ENCODE measurements at regions not wholly inside any gene's neighbourhood (a gene's known extent, or its start where the extent isn't known, plus 50 kb on each side); places are given as distances from the start of the nearest gene placed in this dataset.

GRCh38 chr3:118713502-118714207 is 321.0 kb downstream of the IGSF11 start (continued):
- TF ChIP-seq REST (IDR thresholded peaks at IDR 0.05; ENCODE audit: low read depth, low read length): no peak
- TF ChIP-seq, protein P1, sequence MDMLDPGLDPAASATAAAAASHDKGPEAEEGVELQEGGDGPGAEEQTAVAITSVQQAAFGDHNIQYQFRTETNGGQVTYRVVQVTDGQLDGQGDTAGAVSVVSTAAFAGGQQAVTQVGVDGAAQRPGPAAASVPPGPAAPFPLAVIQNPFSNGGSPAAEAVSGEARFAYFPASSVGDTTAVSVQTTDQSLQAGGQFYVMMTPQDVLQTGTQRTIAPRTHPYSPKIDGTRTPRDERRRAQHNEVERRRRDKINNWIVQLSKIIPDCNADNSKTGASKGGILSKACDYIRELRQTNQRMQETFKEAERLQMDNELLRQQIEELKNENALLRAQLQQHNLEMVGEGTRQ (IDR thresholded peaks at IDR 0.05; ENCODE audit: borderline replicate concordance, low read depth, low read length): no peak
- no peak for TF ChIP-seq IRF3 (IDR thresholded peaks at IDR 0.05; ENCODE audit: low read depth, low read length)

DNA sequence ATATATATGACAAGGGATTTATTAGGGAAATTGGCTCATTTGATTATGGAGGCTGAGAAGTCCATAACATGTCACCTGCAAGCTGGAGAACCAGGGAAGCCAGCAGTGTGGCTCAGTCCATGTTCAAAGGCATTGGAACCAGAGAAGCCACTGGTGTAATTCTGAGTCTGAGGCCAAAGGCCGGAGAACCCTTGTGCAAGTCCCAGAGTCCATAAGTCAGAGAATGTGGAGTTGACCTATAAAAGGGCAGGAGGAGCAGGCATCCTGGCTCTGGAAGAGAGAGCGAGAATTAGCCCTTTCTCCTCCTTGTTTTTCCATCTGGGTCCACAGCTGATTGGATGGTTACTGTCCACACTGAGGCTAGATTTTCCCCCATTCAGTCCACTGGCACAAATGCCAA is 319.8 kb downstream of the IGSF11 start:
- no peaks in the 10 kb centered on the region for H4K20me1 ChIP-seq (ENCODE audit: insufficient read depth)
- H3K9ac ChIP-seq: no peak overlapping the region
- CTCF ChIA-PET: no interaction called here
- no peaks in the 10 kb centered on the region for H3K27me3 ChIP-seq (ENCODE audit: insufficient read depth)
- no peak for TF ChIP-seq ZBTB33 (IDR thresholded peaks at IDR 0.05; ENCODE audit: borderline replicate concordance, low read depth)
- TF ChIP-seq SMC3 (IDR thresholded peaks at IDR 0.05; ENCODE audit: low read depth, low read length): no peak
- no peak for TF ChIP-seq GABPA (IDR thresholded peaks at IDR 0.05; ENCODE audit: low read depth)
- no peak for TF ChIP-seq MEF2A (IDR thresholded peaks at IDR 0.05; ENCODE audit: borderline replicate concordance, low read depth)
- no peak for TF ChIP-seq CHD2 (IDR thresholded peaks at IDR 0.05; ENCODE audit: low read length, partially characterized antibody)
- no peak for TF ChIP-seq ELF1 (IDR thresholded peaks at IDR 0.05)
- TF ChIP-seq FOXM1 (IDR thresholded peaks at IDR 0.05; ENCODE audit: low read depth): no peak
- no peak for TF ChIP-seq POLR2AphosphoS5 (IDR thresholded peaks at IDR 0.05; ENCODE audit: low read depth, low read length)
- no peak for TF ChIP-seq CTCF (IDR thresholded peaks at IDR 0.05)
- TF ChIP-seq NRF1 (IDR thresholded peaks at IDR 0.05; ENCODE audit: low read depth, low read length): no peak
- TF ChIP-seq MAX (IDR thresholded peaks at IDR 0.05; ENCODE audit: low read depth): no peak
- no peak for TF ChIP-seq PBX3 (IDR thresholded peaks at IDR 0.05)
- no peak for TF ChIP-seq USF1 (IDR thresholded peaks at IDR 0.05; ENCODE audit: borderline replicate concordance, low read depth)
- H3K4me2 ChIP-seq: no peak overlapping the region
- no peak overlapping the region for H3K4me3 ChIP-seq (ENCODE audit: low read depth in 2 of 2, low read length in 1 of 2)
- H3K27ac ChIP-seq (ENCODE audit: low read depth in 2 of 2, low read length in 1 of 2): no peak overlapping the region
- H3K9me3 ChIP-seq: 0 out of 2 replicates have a peak, but pooled peaks cover under 1% of the 10 kb centered on the region
- H3K79me2 ChIP-seq (ENCODE audit: insufficient read depth): no peaks in the 10 kb centered on the region
- no peak overlapping the region for H2AFZ ChIP-seq (ENCODE audit: low read depth)
- H3F3A ChIP-seq (replicated peaks; ENCODE audit: insufficient read depth): no peaks in the 10 kb centered on the region
- no peaks in the 10 kb centered on the region for H3K4me1 ChIP-seq (ENCODE audit: control insufficient read depth in 1 of 2, insufficient read depth in 2 of 2, low read depth in 1 of 2, low read length in 1 of 2)
- POLR2A ChIA-PET: no interaction called here
- H3K9me2 ChIP-seq: no peaks in the 10 kb centered on the region
- DNase-seq: no peak
- no peaks in the 10 kb centered on the region for H3K36me3 ChIP-seq (replicated peaks in 1 of 2; ENCODE audit: control insufficient read depth in 1 of 2, insufficient read depth in 2 of 2, low read length in 1 of 2)
- 38% methylated on average over 2 of the region's 2 CpGs for WGBS (ENCODE audit: low lambda C conversion rate)
